H9 (cell line): ENCODE measurements at regions not wholly inside any gene's neighbourhood (a gene's known extent, or its start where the extent isn't known, plus 50 kb on each side); places are given as distances from the start of the nearest gene placed in this dataset.

ENCODE experiments used
- DNase-seq: peaks from one replicate; pipeline ENCODE4 v3.0.0-alpha.2; 2017
- H2AFZ ChIP-seq: one replicate; pipeline ENCODE4 v1.6.1; 2013; ENCODE audit warnings: mild to moderate bottlenecking, low read length, control low read depth, moderate library complexity
- H2AK5ac ChIP-seq: 2 replicates; pipeline ENCODE4 v1.6.1; 2013; ENCODE audit warnings: low read length, control low read depth, mixed read lengths; ENCODE audit not compliant: insufficient read length
- H2BK120ac ChIP-seq: one replicate; pipeline ENCODE4 v1.6.1; 2013; ENCODE audit warnings: low read depth, mild to moderate bottlenecking, low read length, control low read depth, inconsistent platforms; ENCODE audit not compliant: poor library complexity, severe bottlenecking
- H2BK12ac ChIP-seq: 2 replicates; pipeline ENCODE4 v1.6.1; 2013; ENCODE audit warnings: low read length, control low read depth, mixed read lengths, low read depth; ENCODE audit not compliant: insufficient read length
- H2BK15ac ChIP-seq: 2 replicates; pipeline ENCODE4 v1.6.1; 2013; ENCODE audit warnings: low read depth, low read length, control low read depth
- H2BK20ac ChIP-seq: one replicate; pipeline ENCODE4 v1.6.1; 2013; ENCODE audit warnings: low read depth, mild to moderate bottlenecking, low read length, control low read depth, inconsistent platforms; ENCODE audit not compliant: poor library complexity, severe bottlenecking
- H2BK5ac ChIP-seq: 2 replicates; pipeline ENCODE4 v1.6.1; 2013; ENCODE audit warnings: low read length, control low read depth, mixed read lengths; ENCODE audit not compliant: insufficient read length
- H3K14ac ChIP-seq: 2 replicates; pipeline ENCODE4 v1.6.1; 2013; ENCODE audit warnings: low read length, control low read depth; ENCODE audit not compliant: insufficient read depth
- H3K18ac ChIP-seq: 2 replicates; pipeline ENCODE4 v1.6.1; 2013; ENCODE audit warnings: low read depth, mild to moderate bottlenecking, mixed read lengths, low read length, control low read depth; ENCODE audit not compliant: insufficient read length
- H3K23ac ChIP-seq: 2 replicates; pipeline ENCODE4 v1.6.1; 2013; ENCODE audit warnings: low read length, control low read depth, mixed read lengths, low read depth; ENCODE audit not compliant: insufficient read length
- H3K23me2 ChIP-seq: 2 replicates; pipeline ENCODE4 v1.6.1; 2013; ENCODE audit warnings: low read depth, mild to moderate bottlenecking, mixed read lengths, low read length, control low read depth; ENCODE audit not compliant: insufficient read length, poor library complexity, severe bottlenecking
- H3K27ac ChIP-seq: 2 replicates; pipeline ENCODE4 v1.5.1; 2013; ENCODE audit warnings: low read length, control low read depth, mixed read lengths, low read depth; ENCODE audit not compliant: insufficient read length
- H3K27me3 ChIP-seq: 2 replicates; pipeline ENCODE4 v1.6.1; 2013; ENCODE audit warnings: low read length, control low read depth, inconsistent platforms; ENCODE audit not compliant: insufficient read depth
- H3K4ac ChIP-seq: 2 replicates; pipeline ENCODE4 v1.6.1; 2013; ENCODE audit warnings: low read depth, mild to moderate bottlenecking, control low read depth, inconsistent platforms, low read length, moderate library complexity
- H3K4me1 ChIP-seq: 2 replicates; pipeline ENCODE4 v1.6.1; 2013; ENCODE audit warnings: low read length, control low read depth, inconsistent platforms; ENCODE audit not compliant: insufficient read depth
- H3K4me2 ChIP-seq: 2 replicates; pipeline ENCODE4 v1.6.1; 2013; ENCODE audit warnings: low read length, control low read depth, mixed read lengths; ENCODE audit not compliant: insufficient read length, insufficient read depth
- H3K56ac ChIP-seq: 2 replicates; pipeline ENCODE4 v1.6.1; 2013; ENCODE audit warnings: low read depth, mild to moderate bottlenecking, mixed read lengths, low read length, control low read depth; ENCODE audit not compliant: insufficient read length
- H3K79me1 ChIP-seq: 2 replicates; pipeline ENCODE4 v1.6.1; 2013; ENCODE audit warnings: low read depth, mild to moderate bottlenecking, moderate library complexity, low read length, control low read depth, inconsistent platforms; ENCODE audit not compliant: insufficient read depth, poor library complexity, severe bottlenecking
- H3K79me2 ChIP-seq: 2 replicates; pipeline ENCODE4 v1.6.1; 2013; ENCODE audit warnings: low read length, control low read depth, inconsistent platforms; ENCODE audit not compliant: insufficient read depth
- H3K9ac ChIP-seq: 2 replicates; pipeline ENCODE4 v1.6.1; 2013; ENCODE audit warnings: low read length, control low read depth, mixed read lengths; ENCODE audit not compliant: insufficient read length; ENCODE audit errors: extremely low read depth
- H3K9me3 ChIP-seq: one replicate; pipeline ENCODE4 v1.6.1; 2013; ENCODE audit warnings: low read depth, low read length, inconsistent platforms; ENCODE audit not compliant: control insufficient read depth
- H3T11ph ChIP-seq: one replicate; pipeline ENCODE4 v1.6.1; 2013; ENCODE audit warnings: mild to moderate bottlenecking, low read length, control low read depth, inconsistent platforms
- H4K20me1 ChIP-seq: one replicate; pipeline ENCODE4 v1.6.1; 2013; ENCODE audit not compliant: control insufficient read depth, insufficient read length, insufficient read depth
- H4K5ac ChIP-seq: 2 replicates; pipeline ENCODE4 v1.6.1; 2013; ENCODE audit warnings: low read depth, mild to moderate bottlenecking, mixed read lengths, low read length, control low read depth; ENCODE audit not compliant: insufficient read length
- H4K8ac ChIP-seq: replicated peaks from 2 replicates; pipeline ENCODE4 v1.6.1; 2013; ENCODE audit warnings: low read length, control low read depth, mixed read lengths, low read depth; ENCODE audit not compliant: insufficient read length
- H4K91ac ChIP-seq: 2 replicates; pipeline ENCODE4 v1.6.1; 2013; ENCODE audit warnings: low read depth, mild to moderate bottlenecking, moderate library complexity, mixed read lengths, low read length, control low read depth; ENCODE audit not compliant: insufficient read length
- H3K27ac Mint-ChIP-seq, 3 experiments: 2 replicates in 2 of 3; 3 replicates in 1 of 3; pipeline ENCODE4 v1.8.0; 2020 to 2021; ENCODE audit warnings: mixed read lengths in 3 of 3, mild to moderate bottlenecking in 1 of 3, moderate library complexity in 1 of 3
- H3K27me3 Mint-ChIP-seq: 2 replicates; pipeline ENCODE4 v1.8.0; 2021; ENCODE audit warnings: low read depth, mild to moderate bottlenecking, moderate library complexity, mixed read lengths
- H3K36me3 Mint-ChIP-seq, 3 experiments: 2 replicates in 2 of 3; 3 replicates in 1 of 3; pipeline ENCODE4 v1.8.0; 2020 to 2021; ENCODE audit warnings: low read depth in 3 of 3, mixed read lengths in 3 of 3; ENCODE audit not compliant: insufficient read depth in 1 of 3
- H3K4me1 Mint-ChIP-seq, 2 experiments: 2 replicates each; pipeline ENCODE4 v1.8.0; 2020; ENCODE audit warnings: mixed read lengths in 2 of 2
- H3K4me3 Mint-ChIP-seq, 2 experiments: 2 replicates in 1 of 2; 3 replicates in 1 of 2; pipeline ENCODE4 v1.8.0; 2020 to 2021; ENCODE audit warnings: mild to moderate bottlenecking in 2 of 2, mixed read lengths in 2 of 2, moderate library complexity in 1 of 2
- H3K9me3 Mint-ChIP-seq, 2 experiments: 2 replicates in 1 of 2; 3 replicates in 1 of 2; pipeline ENCODE4 v1.8.0; 2020; ENCODE audit warnings: mild to moderate bottlenecking in 2 of 2, mixed read lengths in 2 of 2, moderate library complexity in 1 of 2
- WGBS: extraction: QIAGEN DNeasy Blood & Tissue Kit; methylation state at CpG from one replicate; pipeline ENCODE4 v1.1.7; 2013; ENCODE audit warnings: missing lambda C conversion rate, low lambda C conversion rate, mixed read lengths; ENCODE audit not compliant: insufficient read length; ENCODE audit errors: extremely low coverage; 5-methylcytosine and 5-hydroxymethylcytosine counted together
- TF ChIP-seq, protein P1 (sequence below): fragments of 200-600 bp; sonication (generic); conservative IDR thresholded peaks from 3 replicates; pipeline ENCODE4 v1.8.0; 2021; ENCODE audit warnings: antibody characterized with exemption, mild to moderate bottlenecking

- Mint-ChIP-seq H3K27me3 (no peaks in the 10 kb centered on the region), H3K4me1 (no peaks in the 10 kb centered on the region), H3K9me3 (no peaks in the 10 kb centered on the region; a peak in 2 of 5 replicates)
Measured at GRCh38 chr2:152890736-152891135, 172.3 kb downstream of the ARL6IP6 start.

More at GRCh38 chr2:152890736-152891135, 172.3 kb downstream of the ARL6IP6 start:
- Histone ChIP-seq H3K27me3 (no peaks in the 10 kb centered on the region), H3K18ac (no peak overlapping the region), H2BK12ac (no peak overlapping the region), H2BK120ac (no peak overlapping the region), H3K23me2 (no peaks in the 10 kb centered on the region), H3K56ac (no peak overlapping the region), H2BK5ac (no peak overlapping the region), H3K4me2 (no peak overlapping the region), H4K20me1 (no peaks in the 10 kb centered on the region), H2BK15ac (no peak overlapping the region), H3K4ac (no peak overlapping the region), H2AK5ac (no peak overlapping the region), H2AFZ (no peak overlapping the region), H3K79me1 (no peaks in the 10 kb centered on the region), H3K4me1 (no peaks in the 10 kb centered on the region), H3T11ph (no peak overlapping the region), H3K27ac (no peak overlapping the region), H4K8ac (no peak overlapping the region), H2BK20ac (no peak overlapping the region), H3K14ac (no peak overlapping the region), H4K91ac (no peak overlapping the region), H3K79me2 (no peaks in the 10 kb centered on the region), H4K5ac (no peak overlapping the region), H3K23ac (no peak overlapping the region), H3K9ac (no peak overlapping the region), H3K9me3 (no peaks in the 10 kb centered on the region)
- Mint-ChIP-seq H3K36me3 (no peaks in the 10 kb centered on the region), H3K4me3 (no peak overlapping the region), H3K27ac (no peak overlapping the region)
- no peak for DNase-seq
- WGBS = no CpG with 5 or more reads among the region's 2 CpGs
- TF ChIP-seq, protein P1, sequence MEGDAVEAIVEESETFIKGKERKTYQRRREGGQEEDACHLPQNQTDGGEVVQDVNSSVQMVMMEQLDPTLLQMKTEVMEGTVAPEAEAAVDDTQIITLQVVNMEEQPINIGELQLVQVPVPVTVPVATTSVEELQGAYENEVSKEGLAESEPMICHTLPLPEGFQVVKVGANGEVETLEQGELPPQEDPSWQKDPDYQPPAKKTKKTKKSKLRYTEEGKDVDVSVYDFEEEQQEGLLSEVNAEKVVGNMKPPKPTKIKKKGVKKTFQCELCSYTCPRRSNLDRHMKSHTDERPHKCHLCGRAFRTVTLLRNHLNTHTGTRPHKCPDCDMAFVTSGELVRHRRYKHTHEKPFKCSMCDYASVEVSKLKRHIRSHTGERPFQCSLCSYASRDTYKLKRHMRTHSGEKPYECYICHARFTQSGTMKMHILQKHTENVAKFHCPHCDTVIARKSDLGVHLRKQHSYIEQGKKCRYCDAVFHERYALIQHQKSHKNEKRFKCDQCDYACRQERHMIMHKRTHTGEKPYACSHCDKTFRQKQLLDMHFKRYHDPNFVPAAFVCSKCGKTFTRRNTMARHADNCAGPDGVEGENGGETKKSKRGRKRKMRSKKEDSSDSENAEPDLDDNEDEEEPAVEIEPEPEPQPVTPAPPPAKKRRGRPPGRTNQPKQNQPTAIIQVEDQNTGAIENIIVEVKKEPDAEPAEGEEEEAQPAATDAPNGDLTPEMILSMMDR = no peak
